ENCODE measurements at regions not wholly inside any gene's neighbourhood (a gene's known extent, or its start where the extent isn't known, plus 50 kb on each side); places are given as distances from the start of the nearest gene placed in this dataset.

DNA sequence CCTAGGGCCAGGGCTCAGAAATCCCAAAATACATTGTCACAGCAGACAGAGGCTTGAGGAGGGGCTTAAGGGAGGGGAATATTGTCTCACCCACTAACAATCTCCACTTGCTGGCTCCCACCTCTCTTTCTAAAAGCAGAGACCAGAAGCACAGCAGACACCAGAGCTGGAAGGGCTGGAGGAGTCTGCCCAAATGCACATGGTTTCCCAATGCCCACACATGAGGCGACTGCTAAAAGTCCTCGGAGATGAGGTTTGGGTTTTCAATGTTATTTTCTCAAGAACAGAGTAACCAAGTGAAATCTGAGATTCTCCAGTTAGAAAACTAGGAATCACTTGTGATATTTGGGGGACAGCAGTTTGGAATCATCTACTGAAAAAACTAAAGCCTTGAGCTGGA is 325.6 kb upstream of the JARID2 start:
- no peaks in the 10 kb centered on the region; the same call in 1 of the 2 replicates for H3K79me2 ChIP-seq (ENCODE audit: insufficient read depth, low read length)
- Mint-ChIP-seq H3K27ac (no peak overlapping the region), H3K4me1 (peaks cover 48 to 49% of the 10 kb centered on the region in 2 experiments), H3K4me3 (no peak overlapping the region), H3K36me3 (ENCODE audit: insufficient read depth in 1 of 3, low read depth in 3 of 3) (peaks cover 3 to 7% (median 5%) of the 10 kb centered on the region in 3 experiments; a peak in 3 of 7 replicates), H3K27me3 (ENCODE audit: low read depth) (no peaks in the 10 kb centered on the region), H3K9me3 (no peaks in the 10 kb centered on the region; a peak in 1 of 5 replicates)
- no peak overlapping the region for H3K4ac ChIP-seq (ENCODE audit: low read depth, low read length)
- H3T11ph ChIP-seq (ENCODE audit: low read length): no peak overlapping the region
- no peak overlapping the region for H2AK5ac ChIP-seq (ENCODE audit: insufficient read length, low read length)
- H3K9me3 ChIP-seq (ENCODE audit: control insufficient read depth, low read depth, low read length): no peaks in the 10 kb centered on the region
- no peak overlapping the region for H2BK12ac ChIP-seq (ENCODE audit: insufficient read length, low read depth, low read length)
- H2BK20ac ChIP-seq (ENCODE audit: low read depth, low read length, poor library complexity, severe bottlenecking): no peak overlapping the region
- no peak overlapping the region for H4K8ac ChIP-seq (replicated peaks; ENCODE audit: insufficient read length, low read depth, low read length)
- no peak overlapping the region for H3K9ac ChIP-seq (ENCODE audit: extremely low read depth, insufficient read length, low read length)
- H4K20me1 ChIP-seq (ENCODE audit: control insufficient read depth, insufficient read depth, insufficient read length): no peaks in the 10 kb centered on the region
- H3K4me1 ChIP-seq (ENCODE audit: insufficient read depth, low read length): peaks cover 10% of the 10 kb centered on the region; the same call in 1 of the 2 replicates
- no peak overlapping the region for H3K56ac ChIP-seq (ENCODE audit: insufficient read length, low read depth, low read length)
- TF ChIP-seq, protein P1, sequence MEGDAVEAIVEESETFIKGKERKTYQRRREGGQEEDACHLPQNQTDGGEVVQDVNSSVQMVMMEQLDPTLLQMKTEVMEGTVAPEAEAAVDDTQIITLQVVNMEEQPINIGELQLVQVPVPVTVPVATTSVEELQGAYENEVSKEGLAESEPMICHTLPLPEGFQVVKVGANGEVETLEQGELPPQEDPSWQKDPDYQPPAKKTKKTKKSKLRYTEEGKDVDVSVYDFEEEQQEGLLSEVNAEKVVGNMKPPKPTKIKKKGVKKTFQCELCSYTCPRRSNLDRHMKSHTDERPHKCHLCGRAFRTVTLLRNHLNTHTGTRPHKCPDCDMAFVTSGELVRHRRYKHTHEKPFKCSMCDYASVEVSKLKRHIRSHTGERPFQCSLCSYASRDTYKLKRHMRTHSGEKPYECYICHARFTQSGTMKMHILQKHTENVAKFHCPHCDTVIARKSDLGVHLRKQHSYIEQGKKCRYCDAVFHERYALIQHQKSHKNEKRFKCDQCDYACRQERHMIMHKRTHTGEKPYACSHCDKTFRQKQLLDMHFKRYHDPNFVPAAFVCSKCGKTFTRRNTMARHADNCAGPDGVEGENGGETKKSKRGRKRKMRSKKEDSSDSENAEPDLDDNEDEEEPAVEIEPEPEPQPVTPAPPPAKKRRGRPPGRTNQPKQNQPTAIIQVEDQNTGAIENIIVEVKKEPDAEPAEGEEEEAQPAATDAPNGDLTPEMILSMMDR (conservative IDR thresholded peaks at IDR 0.05): no peak
- no peaks in the 10 kb centered on the region for H3K27me3 ChIP-seq (ENCODE audit: insufficient read depth, low read length)
- no peak for DNase-seq
- no peak overlapping the region for H4K91ac ChIP-seq (ENCODE audit: insufficient read length, low read depth, low read length)
- no peak overlapping the region for H3K14ac ChIP-seq (ENCODE audit: insufficient read depth, low read length)
- H3K18ac ChIP-seq (ENCODE audit: insufficient read length, low read depth, low read length): no peak overlapping the region
- H2BK5ac ChIP-seq (ENCODE audit: insufficient read length, low read length): no peak overlapping the region
- no peaks in the 10 kb centered on the region for H3K79me1 ChIP-seq (ENCODE audit: insufficient read depth, low read depth, low read length, poor library complexity, severe bottlenecking)
- no peak overlapping the region for H4K5ac ChIP-seq (ENCODE audit: insufficient read length, low read depth, low read length)
- no peak overlapping the region for H2AFZ ChIP-seq (ENCODE audit: low read length)
- no peaks in the 10 kb centered on the region for H3K23me2 ChIP-seq (ENCODE audit: insufficient read length, low read depth, low read length, poor library complexity, severe bottlenecking)
- H2BK120ac ChIP-seq (ENCODE audit: low read depth, low read length, poor library complexity, severe bottlenecking): no peak overlapping the region
- H3K4me2 ChIP-seq (ENCODE audit: insufficient read depth, insufficient read length, low read length): no peak overlapping the region
- no peak overlapping the region for H3K23ac ChIP-seq (ENCODE audit: insufficient read length, low read depth, low read length)
- H2BK15ac ChIP-seq (ENCODE audit: low read depth, low read length): no peak overlapping the region
- WGBS (ENCODE audit: extremely low coverage, insufficient read length, low lambda C conversion rate): no CpG with 5 or more reads among the region's 2 CpGs
- no peak overlapping the region for H3K27ac ChIP-seq (ENCODE audit: insufficient read length, low read depth, low read length)
